HCT116 (cell line): ENCODE measurements at regions not wholly inside any gene's neighbourhood (a gene's known extent, or its start where the extent isn't known, plus 50 kb on each side); places are given as distances from the start of the nearest gene placed in this dataset.

ENCODE experiments used
- ATAC-seq: fragments of 200-7000 bp; cut with Tn5 transposase; 2 replicates; pipeline ENCODE4 v1.9.1; 2020; ENCODE audit warnings: mild to moderate bottlenecking, moderate library complexity
- BruUV-seq: library from RNA; stranded (reverse); fragments of 400-500 nt; replicated peaks from 2 replicates; lab custom pipeline; 2021; lab: Mats Ljungman, UMichigan
- CTCF ChIA-PET: fragments of 300-600 bp; sonication (Branson Sonifier 250); formaldehyde crosslinking; loops from one replicate; lab custom pipeline; 2021; ENCODE audit warnings: antibody characterized with exemption; lab: Charles Lee
- POLR2A ChIA-PET: fragments of 300-600, 350-600 bp; sonication (Branson Sonifier 250); formaldehyde crosslinking; loops from one replicate; lab custom pipeline; 2021; ENCODE audit warnings: antibody characterized with exemption; lab: Charles Lee
- RAD21 ChIA-PET, 2 experiments: fragments of 300-600 bp; sonication (Branson Sonifier 250); formaldehyde crosslinking; loops; one replicate each; lab custom pipeline; 2023; ENCODE audit warnings: low total read pairs in 2 of 2; ENCODE audit not compliant: uncharacterized antibody in 2 of 2, unreplicated experiment in 2 of 2, low non-redundant PET in 1 of 2; lab: Charles Lee
- DNase-seq: peaks from one replicate; pipeline ENCODE4 v3.0.0-alpha.2; 2010; ENCODE audit warnings: low read depth, low spot score
- H2AFZ ChIP-seq: fragments of 200-600 bp; shearing (Covaris generic), sonication (generic); 2 replicates; pipeline ENCODE4 v1.6.1; 2017; ENCODE audit warnings: low read depth, mixed run types, mixed read lengths, antibody characterized with exemption, low read length; ENCODE audit not compliant: poor library complexity, severe bottlenecking
- H3K27ac ChIP-seq: 2 replicates; pipeline ENCODE4 v1.5.1; 2012; ENCODE audit warnings: low read depth, low read length
- H3K27me3 ChIP-seq: fragments of 200-600 bp; sonication (generic); 2 replicates; pipeline ENCODE4 v1.6.1; 2016; ENCODE audit warnings: mixed run types, low read length, mixed read lengths; ENCODE audit not compliant: insufficient read depth
- H3K36me3 ChIP-seq, 2 experiments: fragments of 200-500 bp in 1 of 2; fragments of 200-600 bp in 1 of 2; sonication (Bioruptor generic) in 1 of 2; sonication (generic) in 1 of 2; 2 replicates each; pipeline versions ENCODE4 v1.5.1 to v1.6.1; 2014 to 2016; ENCODE audit warnings: low read length in 2 of 2, inconsistent platforms in 1 of 2, mixed read lengths in 1 of 2, mixed run types in 1 of 2; ENCODE audit not compliant: insufficient read depth in 2 of 2, control insufficient read depth in 1 of 2
- H3K4me1 ChIP-seq, 2 experiments: fragments of 200-600 bp in 1 of 2; sonication (generic) in 1 of 2; 2 replicates each; pipeline versions ENCODE4 v1.5.1 to v1.6.1; 2012 to 2017; ENCODE audit warnings: low read length in 2 of 2, inconsistent platforms in 1 of 2, mild to moderate bottlenecking in 1 of 2, mixed read lengths in 1 of 2, mixed run types in 1 of 2, moderate library complexity in 1 of 2; ENCODE audit not compliant: insufficient read depth in 2 of 2, control insufficient read depth in 1 of 2
- H3K4me2 ChIP-seq: fragments of 200-600 bp; sonication (generic); 2 replicates; pipeline ENCODE4 v1.6.1; 2017; ENCODE audit warnings: mixed run types, low read length, mixed read lengths
- H3K4me3 ChIP-seq, 2 experiments: fragments of 200-600 bp in 1 of 2; sonication (generic) in 1 of 2; replicated peaks in 1 of 2; 2 replicates each; pipeline ENCODE4 v1.5.1; 2011 to 2016; ENCODE audit warnings: low read length in 2 of 2, control low read depth in 1 of 2, low read depth in 1 of 2, mild to moderate bottlenecking in 1 of 2, mixed read lengths in 1 of 2, mixed run types in 1 of 2
- H3K79me2 ChIP-seq: fragments of 200-600 bp; sonication (generic); 2 replicates; pipeline ENCODE4 v1.6.1; 2017; ENCODE audit warnings: mild to moderate bottlenecking, mixed run types, low read length, moderate library complexity, mixed read lengths; ENCODE audit not compliant: insufficient read depth
- H3K9ac ChIP-seq: fragments of 200-600 bp; sonication (generic); 2 replicates; pipeline ENCODE4 v1.6.1; 2016; ENCODE audit warnings: low read length, mixed read lengths
- H3K9me2 ChIP-seq: fragments of 200-600 bp; sonication (generic), shearing (Covaris generic); 2 replicates; pipeline ENCODE4 v1.6.1; 2017; ENCODE audit warnings: mixed run types, mild to moderate bottlenecking, moderate library complexity; ENCODE audit not compliant: insufficient read depth
- H3K9me3 ChIP-seq, 2 experiments: fragments of 200-500 bp in 1 of 2; fragments of 200-600 bp in 1 of 2; sonication (Bioruptor generic) in 1 of 2; sonication (generic) in 1 of 2; 2 replicates each; pipeline ENCODE4 v1.6.1; 2014 to 2017; ENCODE audit warnings: low read length in 2 of 2, mixed read lengths in 2 of 2, inconsistent platforms in 1 of 2, low read depth in 1 of 2, mild to moderate bottlenecking in 1 of 2, mixed run types in 1 of 2, moderate library complexity in 1 of 2; ENCODE audit not compliant: control insufficient read depth in 1 of 2, insufficient read depth in 1 of 2
- H4K20me1 ChIP-seq: fragments of 200-600 bp; sonication (generic), shearing (Covaris generic); 2 replicates; pipeline ENCODE4 v1.6.1; 2017; ENCODE audit warnings: mixed run types, mild to moderate bottlenecking, moderate library complexity; ENCODE audit not compliant: insufficient read depth
- ATF3 ChIP-seq: IDR thresholded peaks from 2 replicates; pipeline ENCODE4 v1.6.1; 2012
- CBX3 ChIP-seq: IDR thresholded peaks from 2 replicates; pipeline ENCODE4 v1.6.1; 2012; ENCODE audit warnings: low read depth
- CTCF ChIP-seq, 3 experiments: fragments of 200-600 bp in 1 of 3; sonication (generic) in 1 of 3; IDR thresholded peaks in 2 of 3; conservative IDR thresholded peaks in 1 of 3; 2 replicates each; pipeline ENCODE4 v1.5.1; 2012 to 2017; ENCODE audit warnings: low read depth in 2 of 3, low read length in 2 of 3, antibody characterized with exemption in 1 of 3, borderline replicate concordance in 1 of 3, control low read depth in 1 of 3, mild to moderate bottlenecking in 1 of 3, mixed read lengths in 1 of 3, mixed run types in 1 of 3, moderate library complexity in 1 of 3; ENCODE audit not compliant: insufficient read depth in 1 of 3
- EGR1 ChIP-seq: IDR thresholded peaks from 2 replicates; pipeline ENCODE4 v1.6.1; 2012; ENCODE audit warnings: low read depth
- ELF1 ChIP-seq: IDR thresholded peaks from 2 replicates; pipeline ENCODE4 v1.6.1; 2012; ENCODE audit warnings: low read depth, borderline replicate concordance
- EZH2 ChIP-seq: fragments of 200-600 bp; sonication (generic); IDR thresholded peaks from 2 replicates; pipeline ENCODE4 v1.6.1; 2017; ENCODE audit warnings: antibody characterized with exemption, mixed run types
- EZH2phosphoT487 ChIP-seq: fragments of 200-600 bp; IDR thresholded peaks from 2 replicates; pipeline ENCODE4 v1.6.1; 2018; ENCODE audit warnings: antibody characterized with exemption, borderline replicate concordance
- FOSL1 ChIP-seq: IDR thresholded peaks from 2 replicates; pipeline ENCODE4 v1.6.1; 2012; ENCODE audit warnings: low read depth
- JUND ChIP-seq: IDR thresholded peaks from 2 replicates; pipeline ENCODE4 v1.6.1; 2012
- POLR2A ChIP-seq: IDR thresholded peaks from 2 replicates; pipeline ENCODE4 v1.7.0; 2011; ENCODE audit warnings: borderline replicate concordance; ENCODE audit not compliant: insufficient read depth, insufficient read length; ENCODE audit errors: extremely low read depth
- POLR2AphosphoS5 ChIP-seq: IDR thresholded peaks from 2 replicates; pipeline ENCODE4 v1.6.1; 2011; ENCODE audit warnings: mild to moderate bottlenecking, low read depth, low read length, moderate library complexity
- SP1 ChIP-seq: IDR thresholded peaks from 2 replicates; pipeline ENCODE4 v1.6.1; 2012; ENCODE audit warnings: low read depth
- SRF ChIP-seq: IDR thresholded peaks from 2 replicates; pipeline ENCODE4 v1.6.1; 2012; ENCODE audit warnings: low read depth
- YY1 ChIP-seq: IDR thresholded peaks from 2 replicates; pipeline ENCODE4 v1.6.1; 2011; ENCODE audit warnings: low read length, low read depth, moderate library complexity, mild to moderate bottlenecking; ENCODE audit not compliant: insufficient replicate concordance; ENCODE audit errors: extremely low read depth
- ZFX ChIP-seq: fragments of 450-650 bp; IDR thresholded peaks from 2 replicates; pipeline ENCODE4 v1.6.1; 2017
- intact Hi-C: fragments of 100-400 bp; cut with micrococcal nuclease; formaldehyde crosslinking; loops from 2 replicates; pipeline ENCODE4 v1.10.0; 2022

- H3K27ac ChIP-seq: no peak overlapping the region
- peaks cover 24 to 30% of the 10 kb centered on the region in 2 experiments; a peak in 2 of 4 replicates for H3K9me3 ChIP-seq
- no peaks in the 10 kb centered on the region for H4K20me1 ChIP-seq
- no peak for ATAC-seq
- no peaks in the 10 kb centered on the region for H3K9me2 ChIP-seq
- intact Hi-C loops: no loop called here
- H3K79me2 ChIP-seq: no peaks in the 10 kb centered on the region
- no peaks in the 10 kb centered on the region for H3K27me3 ChIP-seq
- no peak overlapping the region for H2AFZ ChIP-seq
- ChIA-PET POLR2A (no interaction called here), CTCF (no interaction called here), RAD21 (no interaction called here)
- no peak for DNase-seq
- H3K4me1 ChIP-seq: no peaks in the 10 kb centered on the region
- TF ChIP-seq YY1: no peak
- no peak for TF ChIP-seq JUND
- no peak for TF ChIP-seq EZH2phosphoT487
- no peak for TF ChIP-seq POLR2A
- TF ChIP-seq POLR2AphosphoS5: no peak
- TF ChIP-seq ELF1: no peak
- no peak for TF ChIP-seq EGR1
- TF ChIP-seq ZFX: no peak
- TF ChIP-seq CBX3: no peak
- TF ChIP-seq FOSL1: no peak
- no peak for TF ChIP-seq EZH2
- no TSS peak for BruUV-seq
- no peak overlapping the region for H3K4me3 ChIP-seq
- H3K36me3 ChIP-seq: no peaks in the 10 kb centered on the region
- H3K4me2 ChIP-seq: no peak overlapping the region
- no peak overlapping the region for H3K9ac ChIP-seq
Measured at GRCh38 chr19:31530781-31531180, 181.5 kb upstream of the TSHZ3 start.

GRCh38 chr19:31531326-31531725, 182.1 kb upstream of the TSHZ3 start:
- TF ChIP-seq POLR2AphosphoS5 (no peak), YY1 (no peak), SRF (no peak), SP1 (no peak), EGR1 (no peak), ATF3 (no peak), CTCF (IDR thresholded peaks at IDR 0.05 in 2 of 3, conservative IDR thresholded peaks at IDR 0.05 in 1 of 3; ENCODE audit: borderline replicate concordance in 1 of 3, insufficient read depth in 1 of 3, low read depth in 2 of 3, low read length in 2 of 3) (no peak), FOSL1 (no peak)
- TF ChIP-seq, all 23 proteins: peak for 0
- Histone ChIP-seq H3K9me2 (no peaks in the 10 kb centered on the region), H3K4me1 (no peaks in the 10 kb centered on the region), H3K9me3 (peaks cover 23 to 30% of the 10 kb centered on the region in 2 experiments; a peak in 2 of 4 replicates), H3K27me3 (no peaks in the 10 kb centered on the region), H3K27ac (no peak overlapping the region), H2AFZ (no peak overlapping the region), H4K20me1 (no peaks in the 10 kb centered on the region), H3K9ac (no peak overlapping the region), H3K79me2 (no peaks in the 10 kb centered on the region), H3K4me2 (no peak overlapping the region), H3K36me3 (no peaks in the 10 kb centered on the region), H3K4me3 (no peak overlapping the region)
- RAD21 ChIA-PET: no interaction called here
- ATAC-seq: no peak
- POLR2A ChIA-PET: no interaction called here
- no peak for DNase-seq
- no TSS peak for BruUV-seq
- intact Hi-C loops: no loop called here
- CTCF ChIA-PET: no interaction called here
